HEK293 (cell line): ENCODE measurements at regions not wholly inside any gene's neighbourhood (a gene's known extent, or its start where the extent isn't known, plus 50 kb on each side); places are given as distances from the start of the nearest gene placed in this dataset.

Experiments
- CTCF ChIA-PET: fragments of 350-600 bp; formaldehyde crosslinking; extraction: SDS; loops from one replicate; lab custom pipeline; 2021; ENCODE audit warnings: antibody characterized with exemption; lab: Yijun Ruan, JAX
- POLR2A ChIA-PET: fragments of 300-600 bp; formaldehyde crosslinking; extraction: SDS; loops from one replicate; lab custom pipeline; 2020; ENCODE audit warnings: antibody characterized with exemption, inconsistent platforms; lab: Yijun Ruan, JAX
- H3K27ac ChIP-seq: fragments of 200-500 bp; sonication (Bioruptor generic); 2 replicates; pipeline ENCODE4 v1.5.1; 2014; ENCODE audit warnings: low read depth, low read length, control low read depth, inconsistent platforms; ENCODE audit errors: extremely low read depth
- H3K36me3 ChIP-seq, 2 experiments: fragments of 200-500 bp in 1 of 2; sonication (Bioruptor generic) in 1 of 2; 1 replicate in 1 of 2; 2 replicates in 1 of 2; pipeline ENCODE4 v1.5.1; 2014 to 2017; ENCODE audit warnings: inconsistent platforms in 2 of 2, low read length in 2 of 2; ENCODE audit not compliant: control insufficient read depth in 2 of 2, insufficient read depth in 1 of 2
- H3K4me1 ChIP-seq: fragments of 200-500 bp; sonication (Bioruptor generic); 2 replicates; pipeline ENCODE4 v1.5.1; 2014; ENCODE audit warnings: mild to moderate bottlenecking, low read length, inconsistent platforms; ENCODE audit not compliant: control insufficient read depth, insufficient read depth
- H3K4me3 ChIP-seq: 2 replicates; pipeline ENCODE4 v1.5.1; 2011; ENCODE audit warnings: low read depth, mild to moderate bottlenecking, control low read depth, low read length, moderate library complexity
- H3K9me3 ChIP-seq: fragments of 200-500 bp; sonication (Bioruptor generic); 2 replicates; pipeline ENCODE4 v1.5.1; 2014; ENCODE audit warnings: low read depth, low read length, inconsistent platforms; ENCODE audit not compliant: control insufficient read depth, insufficient read depth
- EGR2 ChIP-seq: fragments of 450-650 bp; formaldehyde crosslinking; IDR thresholded peaks from 2 replicates; pipeline ENCODE4 v1.5.1; 2016; ENCODE audit warnings: low read depth, missing biosample characterization, missing genetic modification characterization
- GLI2 ChIP-seq: fragments of 450-650 bp; formaldehyde crosslinking; IDR thresholded peaks from 2 replicates; pipeline ENCODE4; 2017; ENCODE audit warnings: missing biosample characterization, missing genetic modification characterization, low read depth, borderline replicate concordance
- SP2 ChIP-seq: fragments of 450-650 bp; formaldehyde crosslinking; IDR thresholded peaks from 2 replicates; pipeline ENCODE4 v1.5.1; 2016; ENCODE audit warnings: missing biosample characterization, missing genetic modification characterization
- TRIM28 ChIP-seq: IDR thresholded peaks from 2 replicates; pipeline ENCODE4 v1.6.1; 2011; ENCODE audit warnings: low read length, control low read depth, borderline replicate concordance
- ZBTB11 ChIP-seq: fragments of 450-650 bp; formaldehyde crosslinking; conservative IDR thresholded peaks from 2 replicates; pipeline ENCODE4 v1.5.1; 2016; ENCODE audit warnings: low read depth, missing biosample characterization, missing genetic modification characterization
- ZBTB17 ChIP-seq: fragments of 450-650 bp; formaldehyde crosslinking; IDR thresholded peaks from 2 replicates; pipeline ENCODE4 v1.5.1; 2016; ENCODE audit warnings: missing biosample characterization, missing genetic modification characterization
- ZBTB8A ChIP-seq: fragments of 450-650 bp; formaldehyde crosslinking; IDR thresholded peaks from 2 replicates; pipeline ENCODE4 v1.5.1; 2016; ENCODE audit warnings: missing biosample characterization, missing genetic modification characterization
- ZFHX2 ChIP-seq: fragments of 450-650 bp; formaldehyde crosslinking; conservative IDR thresholded peaks from 2 replicates; pipeline ENCODE4 v1.5.1; 2016; ENCODE audit warnings: missing biosample characterization, missing genetic modification characterization
- ZFP69B ChIP-seq: fragments of 450-650 bp; formaldehyde crosslinking; IDR thresholded peaks from 2 replicates; pipeline ENCODE4 v1.5.1; 2016; ENCODE audit warnings: missing biosample characterization, missing genetic modification characterization
- ZNF10 ChIP-seq: fragments of 450-650 bp; formaldehyde crosslinking; IDR thresholded peaks from 2 replicates; pipeline ENCODE4 v1.5.1; 2017; ENCODE audit warnings: missing biosample characterization, missing genetic modification characterization
- ZNF18 ChIP-seq: fragments of 450-650 bp; formaldehyde crosslinking; IDR thresholded peaks from 2 replicates; pipeline ENCODE4 v1.5.1; 2016; ENCODE audit warnings: missing biosample characterization, missing genetic modification characterization
- ZNF274 ChIP-seq, 2 experiments: fragments of 200-500 bp in 1 of 2; fragments of 450-650 bp in 1 of 2; sonication (Bioruptor generic) in 1 of 2; formaldehyde crosslinking in 1 of 2; IDR thresholded peaks; 2 replicates each; pipeline versions ENCODE4 v1.5.1 to v1.6.1; 2014 to 2016; ENCODE audit warnings: borderline replicate concordance in 1 of 2, inconsistent platforms in 1 of 2, low read length in 1 of 2, missing biosample characterization in 1 of 2, missing genetic modification characterization in 1 of 2
- ZNF292 ChIP-seq: fragments of 450-650 bp; formaldehyde crosslinking; IDR thresholded peaks from 2 replicates; pipeline ENCODE4 v1.5.1; 2016; ENCODE audit warnings: low read depth, missing biosample characterization, missing genetic modification characterization, borderline replicate concordance
- ZNF629 ChIP-seq: fragments of 450-650 bp; formaldehyde crosslinking; IDR thresholded peaks from 2 replicates; pipeline ENCODE4 v1.5.1; 2017; ENCODE audit warnings: missing biosample characterization, missing genetic modification characterization
- ZNF670 ChIP-seq: fragments of 450-650 bp; formaldehyde crosslinking; IDR thresholded peaks from 2 replicates; pipeline ENCODE4 v1.5.1; 2016; ENCODE audit warnings: missing biosample characterization, missing genetic modification characterization, low read depth
- ZNF792 ChIP-seq: fragments of 450-650 bp; formaldehyde crosslinking; IDR thresholded peaks from 2 replicates; pipeline ENCODE4 v1.5.1; 2016; ENCODE audit warnings: missing biosample characterization, missing genetic modification characterization
- ZSCAN16 ChIP-seq: fragments of 450-650 bp; formaldehyde crosslinking; IDR thresholded peaks from 2 replicates; pipeline ENCODE4 v1.5.1; 2016; ENCODE audit warnings: missing biosample characterization, missing genetic modification characterization
- ZSCAN30 ChIP-seq: fragments of 450-650 bp; IDR thresholded peaks from 2 replicates; pipeline ENCODE4 v1.5.1; 2018; ENCODE audit warnings: missing biosample characterization, mild to moderate bottlenecking, missing genetic modification characterization, moderate library complexity

- no peak for TF ChIP-seq ZNF18 (tag by site-specific recombination)
- TF ChIP-seq ZNF292 (tag by site-specific recombination), result no peak
Observed at GRCh38 chr2:236445678-236446077, 123.9 kb upstream of the ACKR3 start (continued).

GRCh38 chr2:236446521-236446920 is 123.1 kb upstream of the ACKR3 start:
- no peaks in the 10 kb centered on the region for H3K4me1 ChIP-seq
- no peak overlapping the region for H3K27ac ChIP-seq
- no peak for TF ChIP-seq TRIM28
- TF ChIP-seq ZBTB11 (tag by site-specific recombination), result no peak
- no peak for TF ChIP-seq ZSCAN30 (tag by site-specific recombination)
- no peak for TF ChIP-seq ZNF670
- no peak for TF ChIP-seq ZNF792
- TF ChIP-seq SP2 (tag by site-specific recombination), result no peak
- no peaks in the 10 kb centered on the region for H3K36me3 ChIP-seq
- CTCF ChIA-PET, result no interaction called here
- no peak overlapping the region for H3K4me3 ChIP-seq
- H3K9me3 ChIP-seq, result no peaks in the 10 kb centered on the region
- POLR2A ChIA-PET, result no interaction called here

GRCh38 chr2:236449167-236449761 is 120.4 kb upstream of the ACKR3 start:
- H3K27ac ChIP-seq, result no peak overlapping the region
- H3K4me1 ChIP-seq, result no peaks in the 10 kb centered on the region
- no peaks in the 10 kb centered on the region for H3K36me3 ChIP-seq
- ChIA-PET POLR2A (no interaction called here), CTCF (interaction anchor here (0.6 kb wide), 1 partner anchor 60 kb away, joined by 3 read pairs; no protein-coding TSS in a partner anchor)
- no peak for TF ChIP-seq ZNF629 (tag by site-specific recombination)
- no peak for TF ChIP-seq ZSCAN16 (tag by site-specific recombination)
- no peak for TF ChIP-seq GLI2 (tag by site-specific recombination)
- TF ChIP-seq ZNF10 (tag by site-specific recombination), result no peak
- no peak for TF ChIP-seq ZNF274 (IDR thresholded peaks at IDR 0.05; ENCODE audit: low read length)
- no peak for TF ChIP-seq ZNF274 (tag by site-specific recombination; IDR thresholded peaks at IDR 0.05; ENCODE audit: borderline replicate concordance)
- peak; percentile 84 for TF ChIP-seq EGR2
- TF ChIP-seq ZFP69B (tag by site-specific recombination), result no peak
- no peak for TF ChIP-seq ZBTB17 (tag by site-specific recombination)
- peak; percentile 88 for TF ChIP-seq ZFHX2 (tag by site-specific recombination)
- TF ChIP-seq ZBTB8A (tag by site-specific recombination), result no peak
- no peaks in the 10 kb centered on the region for H3K9me3 ChIP-seq
- H3K4me3 ChIP-seq, result no peak overlapping the region
